ENCODE measurements at regions not wholly inside any gene's neighbourhood (a gene's known extent, or its start where the extent isn't known, plus 50 kb on each side); places are given as distances from the start of the nearest gene placed in this dataset.
A peak's percentile ranks its signal among the peaks of the same experiment; 100 is the strongest.

DNA sequence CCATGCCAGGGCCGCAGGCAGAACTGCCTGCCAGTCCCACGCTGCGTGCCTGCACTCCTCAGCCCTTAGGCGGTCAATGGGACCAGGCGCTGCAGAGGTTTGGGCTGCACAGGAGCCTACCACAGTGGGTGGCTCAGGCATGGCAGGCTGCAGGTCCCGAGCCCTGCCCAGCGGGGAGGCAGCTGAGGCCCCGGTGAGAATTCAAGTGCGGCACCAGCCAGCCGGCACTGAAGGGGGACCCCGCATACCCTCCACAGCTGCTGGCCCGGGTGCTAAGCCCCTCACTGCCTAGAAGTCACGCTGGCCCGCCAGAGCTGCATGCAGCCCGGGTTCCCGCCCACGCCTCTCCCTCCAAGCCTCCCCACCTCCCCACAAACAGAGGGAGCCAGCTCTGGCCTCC is 302.5 kb upstream of the UGT8 start:
- H3K4me3 ChIP-seq, result no peak overlapping the region
- WGBS, 2 donors, result 95 to 97% methylated on average over 7 to 15 of the region's 17 CpGs
- TF ChIP-seq POLR2A (IDR thresholded peaks at IDR 0.05) (no peak), POLR2AphosphoS5 (IDR thresholded peaks at IDR 0.05) (no peak), EP300 (IDR thresholded peaks at IDR 0.05) (no peak)
- TF ChIP-seq, protein P1, sequence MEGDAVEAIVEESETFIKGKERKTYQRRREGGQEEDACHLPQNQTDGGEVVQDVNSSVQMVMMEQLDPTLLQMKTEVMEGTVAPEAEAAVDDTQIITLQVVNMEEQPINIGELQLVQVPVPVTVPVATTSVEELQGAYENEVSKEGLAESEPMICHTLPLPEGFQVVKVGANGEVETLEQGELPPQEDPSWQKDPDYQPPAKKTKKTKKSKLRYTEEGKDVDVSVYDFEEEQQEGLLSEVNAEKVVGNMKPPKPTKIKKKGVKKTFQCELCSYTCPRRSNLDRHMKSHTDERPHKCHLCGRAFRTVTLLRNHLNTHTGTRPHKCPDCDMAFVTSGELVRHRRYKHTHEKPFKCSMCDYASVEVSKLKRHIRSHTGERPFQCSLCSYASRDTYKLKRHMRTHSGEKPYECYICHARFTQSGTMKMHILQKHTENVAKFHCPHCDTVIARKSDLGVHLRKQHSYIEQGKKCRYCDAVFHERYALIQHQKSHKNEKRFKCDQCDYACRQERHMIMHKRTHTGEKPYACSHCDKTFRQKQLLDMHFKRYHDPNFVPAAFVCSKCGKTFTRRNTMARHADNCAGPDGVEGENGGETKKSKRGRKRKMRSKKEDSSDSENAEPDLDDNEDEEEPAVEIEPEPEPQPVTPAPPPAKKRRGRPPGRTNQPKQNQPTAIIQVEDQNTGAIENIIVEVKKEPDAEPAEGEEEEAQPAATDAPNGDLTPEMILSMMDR (IDR thresholded peaks at IDR 0.05), result no peak
- DNase-seq (peak in 1 of 2 donors; percentile 59), ATAC-seq (ENCODE audit: low FRiP score in 2 of 2) (no peak)
- no peaks in the 10 kb centered on the region for H3K36me3 ChIP-seq
- H3K27me3 ChIP-seq, result no peaks in the 10 kb centered on the region
- no peaks in the 10 kb centered on the region for H3K9me3 ChIP-seq
- H3K4me1 ChIP-seq, result no peaks in the 10 kb centered on the region
- no peak overlapping the region for H3K27ac ChIP-seq

- H3K27me3 ChIP-seq, result no peaks in the 10 kb centered on the region
- TF ChIP-seq EP300 (IDR thresholded peaks at IDR 0.05) (no peak), POLR2AphosphoS5 (IDR thresholded peaks at IDR 0.05) (no peak), POLR2A (IDR thresholded peaks at IDR 0.05) (no peak)
- TF ChIP-seq, protein P1 (IDR thresholded peaks at IDR 0.05), result no peak
- H3K36me3 ChIP-seq, result no peaks in the 10 kb centered on the region
- no peak overlapping the region for H3K27ac ChIP-seq
- no peak overlapping the region for H3K4me3 ChIP-seq
- DNase-seq (no peak), ATAC-seq (ENCODE audit: low FRiP score in 2 of 2) (no peak)
- H3K4me1 ChIP-seq, result no peaks in the 10 kb centered on the region
- WGBS, 2 donors, result 66 to 71% methylated on average over 2 of the region's 2 CpGs
- no peaks in the 10 kb centered on the region for H3K9me3 ChIP-seq
Observed at GRCh38 chr4:114302472-114302871, 296.1 kb upstream of the UGT8 start.

GRCh38 chr4:114304046-114304445 is 294.6 kb upstream of the UGT8 start:
- Histone ChIP-seq H3K9me3 (no peaks in the 10 kb centered on the region), H3K36me3 (no peaks in the 10 kb centered on the region), H3K27me3 (no peaks in the 10 kb centered on the region), H3K27ac (no peak overlapping the region), H3K4me1 (no peaks in the 10 kb centered on the region), H3K4me3 (no peak overlapping the region)
- no peak for ATAC-seq (ENCODE audit: low FRiP score in 2 of 2)
- TF ChIP-seq, protein P1 (IDR thresholded peaks at IDR 0.05), result no peak
- TF ChIP-seq EP300 (IDR thresholded peaks at IDR 0.05) (no peak), POLR2A (IDR thresholded peaks at IDR 0.05) (no peak), POLR2AphosphoS5 (IDR thresholded peaks at IDR 0.05) (no peak)
- DNase-seq, result no peak
- WGBS, 2 donors, result 71 to 74% methylated on average over 2 of the region's 2 CpGs

DNA sequence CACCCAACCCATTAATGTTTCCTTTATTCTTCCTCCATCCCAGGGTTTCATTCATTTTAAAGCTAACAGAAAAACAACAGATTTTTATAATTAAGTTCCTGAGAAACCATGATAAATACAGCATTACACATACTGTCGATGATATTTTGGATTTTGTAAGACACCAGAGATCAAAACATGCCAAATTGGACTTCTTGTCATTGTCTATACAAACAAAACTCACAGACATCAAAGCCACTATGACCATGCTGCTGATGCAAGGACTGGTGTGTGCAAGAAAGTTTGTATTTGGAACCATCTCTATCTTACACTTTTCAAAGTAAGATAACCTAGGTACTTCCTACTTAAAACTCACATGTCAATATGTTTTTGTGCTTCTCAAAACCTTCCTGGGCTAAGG is 294.0 kb upstream of the UGT8 start:
- ATAC-seq (ENCODE audit: low FRiP score in 2 of 2) (no peak), DNase-seq (no peak)
- H3K4me1 ChIP-seq, result no peaks in the 10 kb centered on the region
- no peak overlapping the region for H3K4me3 ChIP-seq
- 44 to 64% methylated on average over 1 of the region's 1 CpG for WGBS, 2 donors
- H3K36me3 ChIP-seq, result no peaks in the 10 kb centered on the region
- no peaks in the 10 kb centered on the region for H3K9me3 ChIP-seq
- no peak overlapping the region for H3K27ac ChIP-seq
- TF ChIP-seq POLR2AphosphoS5 (IDR thresholded peaks at IDR 0.05), result no peak
- no peak for TF ChIP-seq POLR2A (IDR thresholded peaks at IDR 0.05)
- TF ChIP-seq, protein P1 (IDR thresholded peaks at IDR 0.05), result no peak
- no peak for TF ChIP-seq EP300 (IDR thresholded peaks at IDR 0.05)
- H3K27me3 ChIP-seq, result no peaks in the 10 kb centered on the region

DNA sequence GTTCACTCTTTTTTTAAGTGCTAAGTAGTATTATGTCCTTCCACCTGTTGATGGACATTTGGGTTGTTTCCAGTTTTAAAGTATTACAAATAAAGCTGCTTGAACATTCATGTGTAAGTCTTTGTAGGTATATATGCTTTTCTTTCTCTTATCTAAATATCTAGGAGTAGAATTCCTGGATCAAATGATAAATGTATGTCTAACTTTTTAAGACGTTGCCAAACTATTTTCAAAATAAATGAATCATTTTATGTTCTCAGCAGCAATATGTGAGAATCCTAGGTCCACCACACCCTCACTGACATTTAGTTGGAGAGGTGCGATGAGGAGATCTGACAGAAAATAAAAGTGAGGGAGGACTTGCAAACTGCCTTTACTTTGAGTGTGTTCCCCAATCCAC is 291.7 kb upstream of the UGT8 start:
- DNase-seq (no peak), ATAC-seq (ENCODE audit: low FRiP score in 2 of 2) (no peak)
- Histone ChIP-seq H3K27ac (no peak overlapping the region), H3K27me3 (no peaks in the 10 kb centered on the region), H3K4me3 (no peak overlapping the region), H3K4me1 (no peaks in the 10 kb centered on the region), H3K9me3 (no peaks in the 10 kb centered on the region), H3K36me3 (no peaks in the 10 kb centered on the region)
- TF ChIP-seq, protein P1 (IDR thresholded peaks at IDR 0.05), result no peak
- TF ChIP-seq POLR2A (IDR thresholded peaks at IDR 0.05) (no peak), POLR2AphosphoS5 (IDR thresholded peaks at IDR 0.05) (no peak), EP300 (IDR thresholded peaks at IDR 0.05) (no peak)
- WGBS, 2 donors, result 69 to 72% methylated on average over 2 of the region's 2 CpGs

All from upper lobe of left lung (tissue), 6 donors.